T47D (cell line): ENCODE measurements at regions not wholly inside any gene's neighbourhood (a gene's known extent, or its start where the extent isn't known, plus 50 kb on each side); places are given as distances from the start of the nearest gene placed in this dataset.

Experiments used
- DNase-seq, 2 experiments: peaks; one replicate each; pipeline versions ENCODE4 v3.0.0 to v3.0.0-alpha.2; 2011 to 2012; ENCODE audit warnings: low read depth in 1 of 2, low spot score in 1 of 2
- JUND ChIP-seq: IDR thresholded peaks from 2 replicates; pipeline ENCODE4 v1.6.1; 2012; ENCODE audit warnings: low read depth
- in situ Hi-C: cut with HindIII; loops from 2 replicates; pipeline ENCODE4 v1.10.0; 2016; ENCODE audit warnings: low sequenced_read_pairs, low pct_unique_long_range_greater_than_20kb

DNA sequence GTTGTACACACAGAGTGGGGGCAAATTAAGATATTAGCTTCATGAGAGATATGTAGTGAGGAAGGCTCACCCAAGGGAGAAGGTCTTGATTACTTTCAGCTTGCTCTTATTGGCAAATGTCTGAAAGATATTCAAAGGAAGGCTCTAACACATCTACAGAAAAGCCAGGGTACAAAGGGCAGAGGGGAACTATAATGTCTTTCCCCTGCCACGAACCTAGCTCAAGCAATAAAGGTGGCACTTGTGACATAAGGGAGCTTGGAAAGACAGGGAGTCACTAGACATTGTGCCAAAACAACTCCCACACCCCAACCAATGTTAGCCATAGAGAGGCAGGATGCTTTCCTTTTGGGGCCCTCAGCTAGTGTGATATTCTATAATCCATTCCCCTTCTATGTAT is 52.2 kb upstream of the SOX9 start:
- in situ Hi-C loops, result no loop called here
- DNase-seq, result no peak
- TF ChIP-seq JUND, result no peak

DNA sequence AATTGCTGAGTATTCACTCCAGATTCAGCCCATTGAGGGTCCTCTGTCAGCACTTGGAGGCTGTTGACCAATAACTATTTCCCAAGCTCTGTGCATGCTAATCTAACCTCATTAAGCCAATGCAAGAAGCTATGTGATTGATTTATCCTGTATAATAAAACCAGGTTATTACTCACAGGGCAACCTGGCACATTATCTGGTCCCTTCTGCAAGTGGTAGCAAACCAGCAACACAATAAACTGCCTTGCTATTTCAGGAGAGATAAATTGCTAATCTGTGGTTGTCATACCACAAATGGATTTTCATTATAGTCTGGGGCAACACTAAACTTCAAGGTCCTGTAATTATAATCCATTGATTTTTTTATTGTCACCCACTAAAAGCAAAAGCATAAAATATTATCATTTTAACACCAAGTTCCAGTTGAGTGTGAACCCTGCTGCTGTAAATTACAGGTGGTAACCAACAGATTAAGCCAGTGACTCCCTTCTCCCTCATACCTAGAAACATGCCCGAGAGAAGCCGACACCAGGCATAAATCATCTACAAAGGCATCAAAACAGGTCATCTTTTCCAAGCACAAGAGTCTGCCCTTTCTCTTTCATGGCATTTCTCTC is 51.1 kb upstream of the SOX9 start:
- TF ChIP-seq JUND, result no peak
- no peak for DNase-seq
- in situ Hi-C loops, result no loop called here
